ENCODE measurements at regions not wholly inside any gene's neighbourhood (a gene's known extent, or its start where the extent isn't known, plus 50 kb on each side); places are given as distances from the start of the nearest gene placed in this dataset.

DNA sequence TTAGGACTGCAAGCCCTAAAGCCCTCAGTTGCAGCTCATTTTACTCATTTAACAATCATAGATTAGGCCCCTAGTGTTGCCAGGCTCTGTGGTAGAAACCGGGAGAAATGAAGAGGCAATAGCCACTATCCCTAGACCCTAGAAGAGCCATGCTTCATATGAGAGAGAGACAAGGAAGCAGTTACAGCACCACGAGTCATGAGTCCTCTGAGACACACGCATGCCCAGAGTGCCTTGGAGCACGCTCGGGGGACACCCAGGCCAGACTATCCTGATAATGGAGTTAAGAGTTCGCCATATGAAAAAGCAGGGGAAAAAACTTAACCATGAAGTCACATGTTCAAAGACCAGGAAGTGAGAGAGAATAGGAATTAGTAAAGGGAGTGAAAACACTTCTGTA, 321.5 kb upstream of the PKDCC start:
- H3K4me1 Mint-ChIP-seq (ENCODE audit: unreplicated experiment), result peaks cover 32% of the 10 kb centered on the region
- peaks cover 4% of the 10 kb centered on the region for H3K9me3 Mint-ChIP-seq
- no peak overlapping the region for H3K27ac Mint-ChIP-seq
- no peaks in the 10 kb centered on the region for H3K36me3 Mint-ChIP-seq
- H3K27me3 Mint-ChIP-seq, result no peaks in the 10 kb centered on the region
- DNase-seq (ENCODE audit: extremely low spot score, unreplicated experiment), result no peak
- TF ChIP-seq, protein P1, sequence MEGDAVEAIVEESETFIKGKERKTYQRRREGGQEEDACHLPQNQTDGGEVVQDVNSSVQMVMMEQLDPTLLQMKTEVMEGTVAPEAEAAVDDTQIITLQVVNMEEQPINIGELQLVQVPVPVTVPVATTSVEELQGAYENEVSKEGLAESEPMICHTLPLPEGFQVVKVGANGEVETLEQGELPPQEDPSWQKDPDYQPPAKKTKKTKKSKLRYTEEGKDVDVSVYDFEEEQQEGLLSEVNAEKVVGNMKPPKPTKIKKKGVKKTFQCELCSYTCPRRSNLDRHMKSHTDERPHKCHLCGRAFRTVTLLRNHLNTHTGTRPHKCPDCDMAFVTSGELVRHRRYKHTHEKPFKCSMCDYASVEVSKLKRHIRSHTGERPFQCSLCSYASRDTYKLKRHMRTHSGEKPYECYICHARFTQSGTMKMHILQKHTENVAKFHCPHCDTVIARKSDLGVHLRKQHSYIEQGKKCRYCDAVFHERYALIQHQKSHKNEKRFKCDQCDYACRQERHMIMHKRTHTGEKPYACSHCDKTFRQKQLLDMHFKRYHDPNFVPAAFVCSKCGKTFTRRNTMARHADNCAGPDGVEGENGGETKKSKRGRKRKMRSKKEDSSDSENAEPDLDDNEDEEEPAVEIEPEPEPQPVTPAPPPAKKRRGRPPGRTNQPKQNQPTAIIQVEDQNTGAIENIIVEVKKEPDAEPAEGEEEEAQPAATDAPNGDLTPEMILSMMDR (conservative IDR thresholded peaks at IDR 0.05), result no peak
- H3K4me3 Mint-ChIP-seq, result no peak overlapping the region

- Mint-ChIP-seq H3K27ac (no peak overlapping the region), H3K27me3 (no peaks in the 10 kb centered on the region), H3K36me3 (no peaks in the 10 kb centered on the region), H3K4me1 (ENCODE audit: unreplicated experiment) (peaks cover 28% of the 10 kb centered on the region), H3K4me3 (no peak overlapping the region), H3K9me3 (peaks cover 4% of the 10 kb centered on the region)
- TF ChIP-seq, protein P1 (conservative IDR thresholded peaks at IDR 0.05), result no peak
- DNase-seq (ENCODE audit: extremely low spot score, unreplicated experiment), result no peak
Observed at GRCh38 chr2:41727152-41727551, 320.7 kb upstream of the PKDCC start.

DNA sequence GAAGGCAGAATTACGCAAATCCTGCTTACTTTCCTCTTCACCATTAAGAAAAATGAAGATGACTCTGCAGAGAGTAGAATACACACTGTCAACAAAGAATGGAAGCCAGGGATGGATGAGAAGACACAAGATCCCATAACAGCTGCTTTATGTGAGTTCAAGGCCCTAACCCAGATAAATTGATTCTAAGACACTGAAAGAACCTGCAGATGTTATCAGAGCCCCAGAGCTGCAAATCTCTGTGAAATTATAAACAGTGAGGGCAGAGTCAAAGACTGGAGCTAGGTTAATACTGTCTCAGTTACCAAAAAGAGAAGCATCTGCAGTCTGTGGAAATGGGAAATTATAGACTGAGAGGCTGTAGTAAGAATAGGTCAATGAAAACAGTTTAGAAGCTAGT, 320.1 kb upstream of the PKDCC start:
- H3K4me1 Mint-ChIP-seq (ENCODE audit: unreplicated experiment), result peaks cover 23% of the 10 kb centered on the region
- H3K27me3 Mint-ChIP-seq, result no peaks in the 10 kb centered on the region
- no peaks in the 10 kb centered on the region for H3K36me3 Mint-ChIP-seq
- H3K9me3 Mint-ChIP-seq, result peaks cover 2% of the 10 kb centered on the region
- H3K4me3 Mint-ChIP-seq, result no peak overlapping the region
- no peak for DNase-seq (ENCODE audit: extremely low spot score, unreplicated experiment)
- no peak overlapping the region for H3K27ac Mint-ChIP-seq
- TF ChIP-seq, protein P1 (conservative IDR thresholded peaks at IDR 0.05), result no peak

DNA sequence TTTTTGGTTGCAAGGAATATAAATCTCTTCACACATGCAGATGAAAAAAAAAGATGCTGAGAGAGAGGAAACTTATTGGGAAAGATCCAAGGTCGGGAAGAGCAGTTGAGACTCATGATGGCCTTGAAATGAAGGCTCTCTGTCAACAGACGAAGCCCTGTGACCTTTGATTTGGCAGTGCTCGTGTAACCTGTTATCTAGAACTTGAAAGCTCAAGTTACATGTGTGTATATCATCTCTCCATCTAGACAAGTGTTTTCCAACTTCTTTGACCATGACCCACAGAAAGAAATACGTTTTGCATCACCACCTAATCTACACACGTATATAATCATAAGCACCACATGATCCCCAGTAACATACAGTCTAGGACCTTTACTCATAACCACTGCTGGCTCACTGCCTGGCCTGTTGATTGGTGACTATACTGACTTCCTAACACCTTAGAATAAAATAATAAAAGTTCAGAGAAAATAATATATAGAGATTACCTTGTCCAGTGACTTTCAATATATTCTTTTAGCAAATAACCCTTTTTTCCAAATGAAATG, 319.0 kb upstream of the PKDCC start:
- Mint-ChIP-seq H3K27ac (no peak overlapping the region), H3K36me3 (no peaks in the 10 kb centered on the region), H3K27me3 (no peaks in the 10 kb centered on the region), H3K9me3 (no peaks in the 10 kb centered on the region), H3K4me3 (no peak overlapping the region), H3K4me1 (ENCODE audit: unreplicated experiment) (peaks cover 12% of the 10 kb centered on the region)
- no peak for DNase-seq (ENCODE audit: extremely low spot score, unreplicated experiment)
- TF ChIP-seq, protein P1 (conservative IDR thresholded peaks at IDR 0.05), result no peak

GRCh38 chr2:41729800-41730364, 317.9 kb upstream of the PKDCC start:
- Mint-ChIP-seq H3K4me1 (ENCODE audit: unreplicated experiment) (peaks cover 14% of the 10 kb centered on the region), H3K27me3 (no peaks in the 10 kb centered on the region), H3K4me3 (no peak overlapping the region), H3K27ac (no peak overlapping the region), H3K36me3 (no peaks in the 10 kb centered on the region), H3K9me3 (no peaks in the 10 kb centered on the region)
- DNase-seq (ENCODE audit: extremely low spot score, unreplicated experiment), result no peak
- TF ChIP-seq, protein P1 (conservative IDR thresholded peaks at IDR 0.05), result no peak

Measured in type B pancreatic cell (in vitro differentiated cells).